CD4-positive, alpha-beta T cell (primary cell): ENCODE measurements at regions not wholly inside any gene's neighbourhood (a gene's known extent, or its start where the extent isn't known, plus 50 kb on each side); places are given as distances from the start of the nearest gene placed in this dataset.

ENCODE experiments used
- ATAC-seq: fragments of 200-7000 bp; cut with Tn5 transposase; one replicate; pipeline ENCODE4 v1.10.0; 2022; ENCODE audit warnings: mild to moderate bottlenecking; ENCODE audit not compliant: poor library complexity
- CTCF ChIA-PET: fragments of 350-600 bp; sonication (Branson Sonifier 250); formaldehyde crosslinking; loops from one replicate; lab custom pipeline; 2021; ENCODE audit warnings: antibody characterized with exemption, inconsistent platforms; lab: Charles Lee
- POLR2A ChIA-PET: fragments of 350-600 bp; sonication (Branson Sonifier 250); formaldehyde crosslinking; loops from one replicate; lab custom pipeline; 2021; ENCODE audit warnings: antibody characterized with exemption, inconsistent platforms; lab: Charles Lee
- DNase-seq, 14 experiments: peaks; one replicate each; pipeline ENCODE4 v3.0.0-alpha.2; 2013 to 2020; ENCODE audit warnings: mixed read lengths in 2 of 14
- H3K27ac ChIP-seq, 2 donors: one replicate each; pipeline versions ENCODE4 v1.5.1 to v1.7.0; 2013; ENCODE audit warnings: low read length in 2 of 2, low read depth in 1 of 2, mild to moderate bottlenecking in 1 of 2
- H3K27me3 ChIP-seq, 2 experiments: 1 replicate in 1 of 2; 2 replicates in 1 of 2; pipeline versions ENCODE4 v1.6.1 to v1.7.0; 2013; ENCODE audit warnings: low read length in 2 of 2, control low read depth in 1 of 2, mild to moderate bottlenecking in 1 of 2, moderate library complexity in 1 of 2; ENCODE audit not compliant: insufficient read depth in 2 of 2, control insufficient read depth in 1 of 2
- H3K36me3 ChIP-seq: one replicate; pipeline ENCODE4 v1.6.1; 2013; ENCODE audit warnings: low read length, control low read depth; ENCODE audit not compliant: insufficient read depth
- H3K4me1 ChIP-seq: one replicate; pipeline ENCODE4 v1.6.1; 2013; ENCODE audit warnings: low read length, control low read depth; ENCODE audit not compliant: insufficient read depth
- H3K4me3 ChIP-seq: one replicate; pipeline ENCODE4 v1.5.1; 2013; ENCODE audit warnings: mild to moderate bottlenecking, low read length, moderate library complexity
- H3K9me3 ChIP-seq, 2 experiments: 1 replicate in 1 of 2; 2 replicates in 1 of 2; pipeline versions ENCODE4 v1.6.1 to v1.7.0; 2013; ENCODE audit warnings: low read length in 2 of 2, mild to moderate bottlenecking in 2 of 2, control low read depth in 1 of 2, moderate library complexity in 1 of 2; ENCODE audit not compliant: control insufficient read depth in 1 of 2, insufficient read depth in 1 of 2
- H3K27ac Mint-ChIP-seq: one replicate; pipeline ENCODE4 v1.8.0; 2020; ENCODE audit warnings: mixed read lengths
- H3K27me3 Mint-ChIP-seq: one replicate; pipeline ENCODE4 v1.8.0; 2021; ENCODE audit warnings: mixed read lengths
- H3K36me3 Mint-ChIP-seq: one replicate; pipeline ENCODE4 v1.8.0; 2021; ENCODE audit warnings: low read depth, mixed read lengths
- H3K4me1 Mint-ChIP-seq: one replicate; pipeline ENCODE4 v1.8.0; 2021; ENCODE audit warnings: low read depth, mixed read lengths
- H3K4me3 Mint-ChIP-seq: one replicate; pipeline ENCODE4 v1.8.0; 2020; ENCODE audit warnings: mild to moderate bottlenecking, mixed read lengths
- H3K9me3 Mint-ChIP-seq: one replicate; pipeline ENCODE4 v1.8.0; 2020; ENCODE audit warnings: mixed read lengths
- intact Hi-C, 2 experiments: fragments of 100-400 bp; cut with DNase I in 1 of 2; cut with micrococcal nuclease in 1 of 2; formaldehyde crosslinking; loops; one replicate each; pipeline versions ENCODE4 v1.15.1 to v1.9.0; 2023 to 2025; cut with DNase I, micrococcal nuclease
- TF ChIP-seq, protein P1 (sequence below): fragments of 200-600 bp; IDR thresholded peaks from one replicate; pipeline ENCODE4 v1.8.0; 2022; ENCODE audit warnings: antibody characterized with exemption, mild to moderate bottlenecking

DNA sequence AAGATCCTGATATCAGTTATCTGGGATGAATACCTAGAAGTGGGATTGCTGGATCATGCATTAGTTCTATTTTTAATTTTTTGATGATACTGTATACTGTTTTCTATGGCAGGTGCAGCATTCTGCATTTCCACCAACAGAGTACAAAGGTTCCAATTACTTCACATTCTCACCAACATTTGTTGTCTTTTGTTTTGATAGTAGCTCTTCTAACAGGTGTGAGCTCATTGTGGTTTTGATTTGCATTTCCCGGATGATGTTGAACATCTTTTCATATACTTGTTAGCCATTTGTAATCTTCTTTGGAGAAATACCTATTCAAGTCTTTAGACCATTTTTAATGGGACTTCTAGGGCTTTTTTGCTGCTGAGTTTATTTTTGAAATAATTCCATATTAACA is 139.2 kb upstream of the AMOT start:
- Histone ChIP-seq H3K27me3 (no peaks in the 10 kb centered on the region), H3K36me3 (no peaks in the 10 kb centered on the region), H3K4me1 (no peaks in the 10 kb centered on the region), H3K9me3 (no peaks in the 10 kb centered on the region), H3K4me3 (no peak overlapping the region), H3K27ac (no peak overlapping the region)
- H3K4me3 Mint-ChIP-seq, result no peak overlapping the region
- intact Hi-C loops, result no loop called here
- TF ChIP-seq, protein P1, sequence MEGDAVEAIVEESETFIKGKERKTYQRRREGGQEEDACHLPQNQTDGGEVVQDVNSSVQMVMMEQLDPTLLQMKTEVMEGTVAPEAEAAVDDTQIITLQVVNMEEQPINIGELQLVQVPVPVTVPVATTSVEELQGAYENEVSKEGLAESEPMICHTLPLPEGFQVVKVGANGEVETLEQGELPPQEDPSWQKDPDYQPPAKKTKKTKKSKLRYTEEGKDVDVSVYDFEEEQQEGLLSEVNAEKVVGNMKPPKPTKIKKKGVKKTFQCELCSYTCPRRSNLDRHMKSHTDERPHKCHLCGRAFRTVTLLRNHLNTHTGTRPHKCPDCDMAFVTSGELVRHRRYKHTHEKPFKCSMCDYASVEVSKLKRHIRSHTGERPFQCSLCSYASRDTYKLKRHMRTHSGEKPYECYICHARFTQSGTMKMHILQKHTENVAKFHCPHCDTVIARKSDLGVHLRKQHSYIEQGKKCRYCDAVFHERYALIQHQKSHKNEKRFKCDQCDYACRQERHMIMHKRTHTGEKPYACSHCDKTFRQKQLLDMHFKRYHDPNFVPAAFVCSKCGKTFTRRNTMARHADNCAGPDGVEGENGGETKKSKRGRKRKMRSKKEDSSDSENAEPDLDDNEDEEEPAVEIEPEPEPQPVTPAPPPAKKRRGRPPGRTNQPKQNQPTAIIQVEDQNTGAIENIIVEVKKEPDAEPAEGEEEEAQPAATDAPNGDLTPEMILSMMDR, result no peak
- no peak for ATAC-seq
- H3K27ac Mint-ChIP-seq, result no peak overlapping the region
- ChIA-PET POLR2A (no interaction called here), CTCF (no interaction called here)
- no peak for DNase-seq
- no peaks in the 10 kb centered on the region for H3K36me3 Mint-ChIP-seq
- H3K9me3 Mint-ChIP-seq, result no peaks in the 10 kb centered on the region
- no peaks in the 10 kb centered on the region for H3K4me1 Mint-ChIP-seq
- H3K27me3 Mint-ChIP-seq, result no peaks in the 10 kb centered on the region

DNA sequence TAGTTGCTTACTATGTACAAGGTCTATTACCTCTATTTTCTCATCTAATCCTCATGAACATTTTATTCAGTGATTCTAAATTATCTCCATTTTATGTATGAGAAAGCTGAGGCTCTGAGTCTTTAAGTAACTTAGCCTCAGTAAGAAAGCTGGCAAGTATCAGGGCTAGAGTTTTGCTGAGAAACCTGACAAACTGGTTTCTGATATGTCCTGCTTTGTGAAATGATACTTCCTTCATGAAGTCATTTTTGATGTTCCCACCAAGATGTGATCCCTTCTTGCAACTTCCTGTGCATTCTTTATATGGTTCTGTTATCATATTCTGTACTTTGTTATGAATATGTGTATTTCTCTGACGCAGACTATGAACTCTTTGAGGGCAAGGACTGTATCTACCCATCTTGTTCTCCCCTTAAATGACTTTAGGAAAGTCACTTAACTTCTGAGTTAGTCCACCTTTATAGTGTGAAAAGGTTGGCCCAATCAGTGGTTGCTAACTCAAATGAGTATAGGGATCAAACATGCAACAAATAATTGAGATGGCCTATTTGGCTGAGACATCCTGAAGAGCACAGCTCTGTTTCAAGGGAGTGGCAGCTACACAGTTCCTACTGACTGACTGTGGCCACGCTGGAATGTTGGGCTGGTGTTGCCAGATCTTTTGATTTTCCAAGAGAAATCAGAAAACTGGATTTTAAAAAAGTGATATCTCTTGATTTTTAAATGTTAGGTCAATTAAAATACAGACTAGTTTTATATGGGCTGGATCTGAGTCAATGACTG is 127.9 kb upstream of the AMOT start:
- H3K9me3 ChIP-seq, result no peaks in the 10 kb centered on the region
- H3K27me3 Mint-ChIP-seq, result peaks cover 3% of the 10 kb centered on the region
- no peaks in the 10 kb centered on the region for H3K4me1 Mint-ChIP-seq
- no peaks in the 10 kb centered on the region for H3K36me3 ChIP-seq
- H3K4me3 Mint-ChIP-seq, result no peak overlapping the region
- ChIA-PET CTCF (no interaction called here), POLR2A (no interaction called here)
- no peak overlapping the region for H3K4me3 ChIP-seq
- no peaks in the 10 kb centered on the region for H3K36me3 Mint-ChIP-seq
- H3K27me3 ChIP-seq, result no peaks in the 10 kb centered on the region
- DNase-seq (no peak), ATAC-seq (no peak)
- no peak overlapping the region for H3K27ac ChIP-seq
- no peaks in the 10 kb centered on the region for H3K9me3 Mint-ChIP-seq
- intact Hi-C loops, result no loop called here
- H3K27ac Mint-ChIP-seq, result no peak overlapping the region
- TF ChIP-seq, protein P1, result no peak
- H3K4me1 ChIP-seq, result no peaks in the 10 kb centered on the region

DNA sequence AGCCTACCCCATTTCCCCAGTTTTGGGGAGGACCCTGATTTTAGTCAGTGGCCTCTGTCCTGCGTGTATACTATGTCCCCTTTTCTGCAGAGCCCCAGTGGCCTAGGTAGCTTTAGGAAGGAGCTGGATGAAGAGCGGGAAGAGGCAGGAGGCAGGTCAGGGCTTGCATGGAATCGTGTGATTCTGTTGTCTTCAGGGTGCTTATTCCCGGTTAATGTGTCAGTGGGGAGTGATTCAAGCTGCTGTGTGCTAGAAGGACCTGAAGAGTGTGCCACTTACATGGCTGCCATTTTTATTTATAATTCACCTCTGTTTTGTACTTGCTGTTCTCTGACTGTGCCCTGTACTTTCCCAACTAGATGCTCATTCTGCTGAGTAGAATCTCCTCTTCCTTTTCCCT is 127.3 kb upstream of the AMOT start:
- no peak overlapping the region for H3K4me3 ChIP-seq
- Mint-ChIP-seq H3K27ac (no peak overlapping the region), H3K27me3 (peaks cover 1% of the 10 kb centered on the region), H3K36me3 (no peaks in the 10 kb centered on the region), H3K4me1 (no peaks in the 10 kb centered on the region), H3K9me3 (no peaks in the 10 kb centered on the region), H3K4me3 (no peak overlapping the region)
- no peaks in the 10 kb centered on the region for H3K9me3 ChIP-seq
- intact Hi-C loops, result no loop called here
- H3K27ac ChIP-seq, result no peak overlapping the region
- TF ChIP-seq, protein P1, result no peak
- DNase-seq (no peak), ATAC-seq (no peak)
- no peaks in the 10 kb centered on the region for H3K36me3 ChIP-seq
- ChIA-PET POLR2A (no interaction called here), CTCF (no interaction called here)
- H3K27me3 ChIP-seq, result no peaks in the 10 kb centered on the region
- no peaks in the 10 kb centered on the region for H3K4me1 ChIP-seq
